Suprapubic skin (tissue), 4 donors: ENCODE measurements at regions not wholly inside any gene's neighbourhood (a gene's known extent, or its start where the extent isn't known, plus 50 kb on each side); places are given as distances from the start of the nearest gene placed in this dataset.

Experiments used
- DNase-seq, 2 donors: peaks; one replicate each; pipeline ENCODE4 v3.0.0-alpha.2; 2019; ENCODE audit warnings: low spot score in 2 of 2
- H3K27ac ChIP-seq: fragments of 200-600 bp; sonication (generic); one replicate; pipeline ENCODE4 v1.5.1; 2019
- H3K27me3 ChIP-seq: fragments of 200-600 bp; sonication (generic); one replicate; pipeline ENCODE4 v1.5.1; 2019
- H3K36me3 ChIP-seq: fragments of 200-600 bp; sonication (generic); one replicate; pipeline ENCODE4 v1.5.1; 2019
- H3K4me1 ChIP-seq: fragments of 200-600 bp; sonication (generic); one replicate; pipeline ENCODE4 v1.5.1; 2019
- H3K4me3 ChIP-seq: fragments of 200-600 bp; sonication (generic); one replicate; pipeline ENCODE4 v1.5.1; 2019; ENCODE audit warnings: mild to moderate bottlenecking
- H3K9me3 ChIP-seq: fragments of 200-600 bp; sonication (generic); one replicate; pipeline ENCODE4 v1.5.1; 2019
- CTCF ChIP-seq, 2 donors: fragments of 200-600 bp in 1 of 2; fragments of 450-650 bp in 1 of 2; sonication (generic) in 1 of 2; IDR thresholded peaks; one replicate each; pipeline ENCODE4 v1.5.1; 2016 to 2019; ENCODE audit warnings: antibody characterized with exemption in 2 of 2, mild to moderate bottlenecking in 1 of 2, moderate library complexity in 1 of 2
- EP300 ChIP-seq: sonication (generic); formaldehyde crosslinking; IDR thresholded peaks from one replicate; pipeline ENCODE4 v1.6.1; 2017; ENCODE audit warnings: antibody characterized with exemption
- POLR2A ChIP-seq, 2 donors: fragments of 450-650 bp; IDR thresholded peaks; one replicate each; pipeline ENCODE4 v1.6.1; 2017; ENCODE audit warnings: antibody characterized with exemption in 2 of 2, mild to moderate bottlenecking in 2 of 2, moderate library complexity in 2 of 2
- POLR2AphosphoS5 ChIP-seq, 3 donors: sonication (generic); formaldehyde crosslinking; IDR thresholded peaks; one replicate each; pipeline ENCODE4 v1.6.1; 2017; ENCODE audit warnings: antibody characterized with exemption in 3 of 3
- WGBS: methylation state at CpG from one replicate; pipeline ENCODE4 v1.1.5; 2018; 5-methylcytosine and 5-hydroxymethylcytosine counted together

GRCh38 chr6:146902846-146903245, 301.4 kb upstream of the STXBP5 start:
- Histone ChIP-seq H3K4me1 (peaks cover 19% of the 10 kb centered on the region), H3K27ac (no peak overlapping the region), H3K36me3 (no peaks in the 10 kb centered on the region), H3K9me3 (no peaks in the 10 kb centered on the region), H3K4me3 (no peak overlapping the region), H3K27me3 (no peaks in the 10 kb centered on the region)
- 77% methylated on average over 1 of the region's 1 CpG for WGBS
- TF ChIP-seq POLR2A (IDR thresholded peaks at IDR 0.05): no peak
- TF ChIP-seq EP300: no peak
- no peak for TF ChIP-seq CTCF (IDR thresholded peaks at IDR 0.05)
- TF ChIP-seq POLR2AphosphoS5 (IDR thresholded peaks at IDR 0.05): no peak
- DNase-seq: no peak

- Histone ChIP-seq H3K4me1 (peaks cover 19% of the 10 kb centered on the region), H3K36me3 (no peaks in the 10 kb centered on the region)
These were observed 300.8 kb upstream of the STXBP5 start for GRCh38 chr6:146903451-146903850.

GRCh38 chr6:146904596-146904995, 299.6 kb upstream of the STXBP5 start:
- TF ChIP-seq CTCF (IDR thresholded peaks at IDR 0.05): no peak
- no peak for TF ChIP-seq POLR2AphosphoS5 (IDR thresholded peaks at IDR 0.05)
- TF ChIP-seq POLR2A (IDR thresholded peaks at IDR 0.05): no peak
- TF ChIP-seq EP300: no peak
- H3K27ac ChIP-seq: no peak overlapping the region
- no peaks in the 10 kb centered on the region for H3K27me3 ChIP-seq
- H3K4me1 ChIP-seq: peaks cover 19% of the 10 kb centered on the region
- no peak overlapping the region for H3K4me3 ChIP-seq
- no peak for DNase-seq
- no peaks in the 10 kb centered on the region for H3K36me3 ChIP-seq
- 36% methylated on average over 6 of the region's 6 CpGs for WGBS
- no peaks in the 10 kb centered on the region for H3K9me3 ChIP-seq

More at GRCh38 chr6:146903451-146903850, 300.8 kb upstream of the STXBP5 start:
- Histone ChIP-seq H3K4me3 (no peak overlapping the region), H3K27me3 (no peaks in the 10 kb centered on the region), H3K9me3 (no peaks in the 10 kb centered on the region), H3K27ac (no peak overlapping the region)
- TF ChIP-seq CTCF (IDR thresholded peaks at IDR 0.05) (no peak), POLR2A (IDR thresholded peaks at IDR 0.05) (no peak), EP300 (no peak), POLR2AphosphoS5 (IDR thresholded peaks at IDR 0.05) (no peak)
- 82% methylated on average over 7 of the region's 7 CpGs for WGBS
- DNase-seq: no peak

GRCh38 chr6:146905181-146905704, 299.0 kb upstream of the STXBP5 start:
- Histone ChIP-seq H3K36me3 (no peaks in the 10 kb centered on the region), H3K4me3 (no peak overlapping the region), H3K27me3 (no peaks in the 10 kb centered on the region), H3K4me1 (peaks cover 19% of the 10 kb centered on the region), H3K27ac (no peak overlapping the region), H3K9me3 (no peaks in the 10 kb centered on the region)
- TF ChIP-seq EP300: no peak
- no peak for TF ChIP-seq POLR2AphosphoS5 (IDR thresholded peaks at IDR 0.05)
- TF ChIP-seq POLR2A (IDR thresholded peaks at IDR 0.05): no peak
- no peak for TF ChIP-seq CTCF (IDR thresholded peaks at IDR 0.05)
- DNase-seq: no peak

- Histone ChIP-seq H3K4me1 (peaks cover 26% of the 10 kb centered on the region), H3K9me3 (no peaks in the 10 kb centered on the region), H3K36me3 (no peaks in the 10 kb centered on the region), H3K27me3 (no peaks in the 10 kb centered on the region), H3K4me3 (no peak overlapping the region), H3K27ac (no peak overlapping the region)
- 94% methylated on average over 4 of the region's 4 CpGs for WGBS
- DNase-seq: no peak
- no peak for TF ChIP-seq POLR2A (IDR thresholded peaks at IDR 0.05)
- TF ChIP-seq EP300: no peak
These were observed 295.4 kb upstream of the STXBP5 start for GRCh38 chr6:146908786-146909185.

- peaks cover 28% of the 10 kb centered on the region for H3K4me1 ChIP-seq
- 95% methylated on average over 2 of the region's 2 CpGs for WGBS
- no peaks in the 10 kb centered on the region for H3K27me3 ChIP-seq
- no peaks in the 10 kb centered on the region for H3K36me3 ChIP-seq
- H3K4me3 ChIP-seq: no peak overlapping the region
- no peaks in the 10 kb centered on the region for H3K9me3 ChIP-seq
- no peak overlapping the region for H3K27ac ChIP-seq
- no peak for DNase-seq
- TF ChIP-seq POLR2AphosphoS5 (IDR thresholded peaks at IDR 0.05) (no peak), EP300 (no peak), POLR2A (IDR thresholded peaks at IDR 0.05) (no peak), CTCF (IDR thresholded peaks at IDR 0.05) (no peak)
These were observed 294.8 kb upstream of the STXBP5 start for GRCh38 chr6:146909376-146909775.
